HepG2 (cell line): ENCODE measurements at regions not wholly inside any gene's neighbourhood (a gene's known extent, or its start where the extent isn't known, plus 50 kb on each side); places are given as distances from the start of the nearest gene placed in this dataset.

ENCODE experiments used
- ATAC-seq: fragments of 200-7000 bp; cut with Tn5 transposase; 3 replicates; pipeline ENCODE4 v1.9.1; 2020; ENCODE audit warnings: mild to moderate bottlenecking, moderate library complexity
- BruUV-seq: library from RNA; stranded (reverse); fragments of 400-500 nt; replicated peaks from 2 replicates; lab custom pipeline; 2021; lab: Mats Ljungman, UMichigan
- CTCF ChIA-PET: fragments of 300-600 bp; formaldehyde crosslinking; extraction: SDS; loops from one replicate; lab custom pipeline; 2021; ENCODE audit warnings: low total read pairs, inconsistent platforms, low intra/inter-chr PET ratio; lab: Yijun Ruan, JAX
- POLR2A ChIA-PET: fragments of 350-600 bp; sonication (Branson Sonifier 250); formaldehyde crosslinking; loops from one replicate; lab custom pipeline; 2020; ENCODE audit warnings: antibody characterized with exemption, inconsistent platforms; lab: Yijun Ruan, JAX
- DNase-seq: peaks from one replicate; pipeline ENCODE4 v3.0.0-alpha.2; 2015; ENCODE audit warnings: low spot score
- FAIRE-seq: peaks from 3 replicates; lab custom pipeline; 2011; peaks lifted over from hg19 to GRCh38; lab: Jason Lieb, UNC
- H2AFZ ChIP-seq: one replicate; pipeline ENCODE4 v1.6.1; 2011; ENCODE audit warnings: low read length, inconsistent platforms
- H3K27ac ChIP-seq: fragments of 300-600 bp; 3 replicates; pipeline ENCODE4 v1.8.0; 2011; ENCODE audit warnings: mixed run types, mild to moderate bottlenecking, mixed read lengths, low read length, inconsistent platforms; ENCODE audit not compliant: insufficient read depth; ENCODE audit errors: extremely low read length
- H3K27me3 ChIP-seq, 2 experiments: fragments of 200-600 bp in 1 of 2; 2 replicates in 1 of 2; 3 replicates in 1 of 2; pipeline versions ENCODE4 v1.6.0 to v1.8.0; 2011; ENCODE audit warnings: low read length in 2 of 2, mild to moderate bottlenecking in 2 of 2, moderate library complexity in 2 of 2, inconsistent platforms in 1 of 2; ENCODE audit not compliant: insufficient read depth in 2 of 2, control insufficient read depth in 1 of 2
- H3K36me3 ChIP-seq, 2 experiments: fragments of 200-600 bp in 1 of 2; replicated peaks in 1 of 2; 2 replicates in 1 of 2; 3 replicates in 1 of 2; pipeline versions ENCODE4 v1.5.1 to v1.8.0; 2011; ENCODE audit warnings: low read length in 2 of 2, inconsistent platforms in 1 of 2; ENCODE audit not compliant: insufficient read depth in 2 of 2, control insufficient read depth in 1 of 2
- H3K4me1 ChIP-seq: 2 replicates; pipeline ENCODE4 v1.5.1; 2012; ENCODE audit warnings: low read length, inconsistent platforms; ENCODE audit not compliant: insufficient read depth
- H3K4me2 ChIP-seq: 2 replicates; pipeline ENCODE4 v1.6.0; 2011; ENCODE audit warnings: low read depth, low read length, inconsistent platforms
- H3K4me3 ChIP-seq, 3 experiments: fragments of 200-600 bp in 1 of 3; sonication (generic), shearing (Covaris generic) in 1 of 3; replicated peaks in 1 of 3; 2 replicates each; pipeline ENCODE4 v1.5.1; 2011 to 2016; ENCODE audit warnings: low read length in 3 of 3, inconsistent platforms in 2 of 3, low read depth in 2 of 3, mild to moderate bottlenecking in 2 of 3, control low read depth in 1 of 3, mixed read lengths in 1 of 3; ENCODE audit not compliant: insufficient read depth in 1 of 3
- H3K79me2 ChIP-seq: one replicate; pipeline ENCODE4 v1.6.1; 2011; ENCODE audit warnings: low read length, inconsistent platforms; ENCODE audit not compliant: insufficient read depth
- H3K9ac ChIP-seq: 2 replicates; pipeline ENCODE4 v1.6.0; 2011; ENCODE audit warnings: mild to moderate bottlenecking, low read depth, low read length, inconsistent platforms; ENCODE audit not compliant: insufficient read depth
- H3K9me3 ChIP-seq: 2 replicates; pipeline ENCODE4 v1.5.1; 2012; ENCODE audit warnings: mild to moderate bottlenecking, low read length
- H4K20me1 ChIP-seq: 2 replicates; pipeline ENCODE4 v1.6.0; 2011; ENCODE audit warnings: inconsistent platforms, mild to moderate bottlenecking, low read length, moderate library complexity; ENCODE audit not compliant: insufficient read depth
- AHR ChIP-seq: IDR thresholded peaks from 2 replicates; pipeline ENCODE4 v1.6.1; 2018; ENCODE audit warnings: missing genetic modification reagents, missing compliant biosample characterization
- CENPT ChIP-seq: sonication (generic); formaldehyde crosslinking; IDR thresholded peaks from 2 replicates; pipeline ENCODE4 v1.8.0; 2022; ENCODE audit warnings: low read depth, mild to moderate bottlenecking, moderate library complexity, missing genetic modification reagents
- MXD1 ChIP-seq: sonication (generic); formaldehyde crosslinking; IDR thresholded peaks from 2 replicates; pipeline ENCODE4 v1.4.0; 2020; ENCODE audit warnings: mild to moderate bottlenecking, missing genetic modification reagents
- SMYD3 ChIP-seq: sonication (generic); formaldehyde crosslinking; IDR thresholded peaks from 2 replicates; pipeline ENCODE4 v1.8.1; 2023; ENCODE audit warnings: mild to moderate bottlenecking, missing genetic modification reagents
- TFDP1 ChIP-seq: IDR thresholded peaks from 2 replicates; pipeline ENCODE4 v1.6.1; 2016; ENCODE audit warnings: missing compliant biosample characterization, missing genetic modification reagents, borderline replicate concordance
- ZBTB42 ChIP-seq: sonication (generic); formaldehyde crosslinking; IDR thresholded peaks from 2 replicates; pipeline ENCODE4 v1.5.0; 2020; ENCODE audit warnings: mild to moderate bottlenecking, missing genetic modification reagents
- ZFP36L2 ChIP-seq: sonication (generic); formaldehyde crosslinking; IDR thresholded peaks from 2 replicates; pipeline ENCODE4 v1.4.0; 2020; ENCODE audit warnings: missing genetic modification reagents
- ZNF224 ChIP-seq: sonication (generic); formaldehyde crosslinking; IDR thresholded peaks from 2 replicates; pipeline ENCODE4 v1.5.0; 2020; ENCODE audit warnings: mild to moderate bottlenecking, missing genetic modification reagents
- ZSCAN29 ChIP-seq: sonication (generic); formaldehyde crosslinking; conservative IDR thresholded peaks from 2 replicates; pipeline ENCODE4 v1.4.0; 2020; ENCODE audit warnings: mild to moderate bottlenecking, missing genetic modification reagents
- WGBS: methylation state at CpG from one replicate; pipeline ENCODE4 v1.1.6; 2017; ENCODE audit warnings: low lambda C conversion rate; 5-methylcytosine and 5-hydroxymethylcytosine counted together
- in situ Hi-C: cut with HindIII; loops from 2 replicates; pipeline ENCODE4 v1.10.0; 2017; ENCODE audit warnings: low pct_unique_long_range_greater_than_20kb; ENCODE audit not compliant: extremely low pct_ligation_motif_present
- intact Hi-C: fragments of 100-400 bp; cut with micrococcal nuclease; formaldehyde crosslinking; loops from one replicate; pipeline ENCODE4 v1.10.0; 2022; ENCODE audit not compliant: unreplicated experiment
- TF ChIP-seq, protein P1 (sequence below): sonication (generic); formaldehyde crosslinking; conservative IDR thresholded peaks from 2 replicates; pipeline ENCODE4 v1.4.0; 2020; ENCODE audit warnings: missing genetic modification reagents
- TF ChIP-seq, protein P2 (sequence below): sonication (generic); formaldehyde crosslinking; conservative IDR thresholded peaks from 2 replicates; pipeline ENCODE4 v1.4.0; 2020; ENCODE audit warnings: missing genetic modification reagents

DNA sequence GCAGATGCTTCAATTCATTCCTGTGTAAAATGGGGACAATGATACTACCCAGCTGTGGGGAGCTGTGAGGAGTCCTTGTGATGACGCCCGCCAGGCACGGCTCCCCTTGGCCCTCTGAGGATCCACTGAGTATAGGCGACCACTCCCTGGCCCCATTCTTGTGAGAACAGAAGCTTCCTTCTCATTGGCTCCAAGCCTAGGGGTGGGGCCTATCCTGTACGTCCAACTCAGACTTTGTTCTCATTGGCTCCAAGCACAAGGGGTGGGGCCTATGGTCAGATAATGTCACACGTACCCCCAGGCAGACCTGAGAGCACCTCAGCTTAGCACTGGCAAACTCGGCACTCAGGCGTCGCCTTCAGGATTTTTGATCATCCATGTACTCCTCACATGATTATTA, 232.9 kb upstream of the MVB12B start (continued):
- TF ChIP-seq, protein P1, sequence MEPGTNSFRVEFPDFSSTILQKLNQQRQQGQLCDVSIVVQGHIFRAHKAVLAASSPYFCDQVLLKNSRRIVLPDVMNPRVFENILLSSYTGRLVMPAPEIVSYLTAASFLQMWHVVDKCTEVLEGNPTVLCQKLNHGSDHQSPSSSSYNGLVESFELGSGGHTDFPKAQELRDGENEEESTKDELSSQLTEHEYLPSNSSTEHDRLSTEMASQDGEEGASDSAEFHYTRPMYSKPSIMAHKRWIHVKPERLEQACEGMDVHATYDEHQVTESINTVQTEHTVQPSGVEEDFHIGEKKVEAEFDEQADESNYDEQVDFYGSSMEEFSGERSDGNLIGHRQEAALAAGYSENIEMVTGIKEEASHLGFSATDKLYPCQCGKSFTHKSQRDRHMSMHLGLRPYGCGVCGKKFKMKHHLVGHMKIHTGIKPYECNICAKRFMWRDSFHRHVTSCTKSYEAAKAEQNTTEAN (CRISPR knock-in tag) = no peak

DNA sequence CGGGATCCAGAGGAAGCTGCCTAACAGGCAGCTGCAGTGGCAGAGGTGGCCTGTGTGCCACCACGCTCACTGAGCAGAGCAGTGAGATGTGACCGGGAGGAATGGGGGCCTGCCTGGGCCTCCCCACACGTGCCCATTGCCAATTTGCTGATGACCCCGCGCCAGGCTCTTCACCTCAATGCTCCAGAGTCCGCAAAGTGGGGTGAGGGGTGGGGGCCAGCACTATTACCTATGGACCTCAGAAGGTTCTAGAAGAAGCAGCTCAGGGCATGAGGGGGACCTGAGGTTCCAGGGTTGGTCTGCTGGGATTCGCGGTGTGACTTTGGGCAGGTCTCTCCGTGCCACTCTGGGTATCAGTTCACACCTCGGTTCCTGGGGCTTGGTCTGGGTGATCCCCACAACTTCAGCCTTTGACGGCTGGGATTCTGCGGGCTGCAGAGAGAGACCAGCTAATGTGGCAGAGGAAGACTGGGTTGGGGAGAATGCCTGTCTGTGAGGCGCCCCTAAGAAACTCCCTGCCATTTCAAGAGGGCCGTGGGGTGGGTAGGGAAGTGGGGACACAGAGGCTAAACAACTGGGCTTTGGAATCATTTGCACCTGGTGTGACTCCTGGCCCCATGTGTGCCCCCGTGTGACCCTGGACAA, 231.0 kb upstream of the MVB12B start:
- no TSS peak for BruUV-seq
- Histone ChIP-seq H3K4me3 (no peak overlapping the region), H3K79me2 (no peaks in the 10 kb centered on the region), H4K20me1 (no peaks in the 10 kb centered on the region), H3K27ac (no peak overlapping the region), H3K9me3 (no peaks in the 10 kb centered on the region), H2AFZ (no peak overlapping the region), H3K4me2 (no peak overlapping the region), H3K4me1 (no peaks in the 10 kb centered on the region), H3K9ac (no peak overlapping the region), H3K27me3 (peaks cover 1 to 9% of the 10 kb centered on the region in 2 experiments; a peak in 1 of 5 replicates), H3K36me3 (no peaks in the 10 kb centered on the region)
- intact Hi-C loops = no loop called here
- TF ChIP-seq ZFP36L2 (CRISPR knock-in tag) = no peak
- ChIA-PET POLR2A (no interaction called here), CTCF (no interaction called here)
- ATAC-seq = peak; percentile 35; the same call in 1 of the 3 replicates
- no peak for DNase-seq
- FAIRE-seq = no peak
- WGBS = 18% methylated on average over 6 of the region's 16 CpGs
- in situ Hi-C loops = no loop called here

DNA sequence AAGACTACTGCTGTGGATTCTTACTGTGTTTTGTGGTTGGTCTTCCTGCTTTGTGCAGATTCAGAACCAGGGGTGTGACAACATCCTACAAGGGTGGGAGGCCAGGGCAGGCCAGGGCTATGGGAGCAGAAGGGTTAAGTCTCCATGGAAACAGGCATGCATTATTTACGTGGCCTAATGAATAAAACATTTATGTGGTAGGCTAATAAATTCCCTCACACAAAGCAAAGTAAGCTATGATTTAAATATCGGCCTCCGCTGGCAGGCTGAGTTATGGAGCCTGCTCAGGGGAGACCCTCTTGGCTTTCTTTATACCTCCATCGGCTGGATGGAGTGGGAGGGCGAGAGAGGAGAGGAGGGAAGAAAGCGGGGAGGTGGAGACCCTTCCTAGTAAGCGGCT, 230.3 kb upstream of the MVB12B start:
- POLR2A ChIA-PET = no interaction called here
- 22% methylated on average over 7 of the region's 7 CpGs for WGBS
- Histone ChIP-seq H3K79me2 (no peaks in the 10 kb centered on the region), H3K27me3 (peaks cover 1 to 9% of the 10 kb centered on the region in 2 experiments; a peak in 1 of 5 replicates), H3K4me2 (no peak overlapping the region), H3K4me3 (no peak overlapping the region), H3K4me1 (no peaks in the 10 kb centered on the region), H3K9ac (no peak overlapping the region), H3K9me3 (no peaks in the 10 kb centered on the region)
- no peak for ATAC-seq
- TF ChIP-seq TFDP1 (CRISPR knock-in tag) (no peak), CENPT (CRISPR knock-in tag) (no peak), ZBTB42 (CRISPR knock-in tag) (no peak), MXD1 (CRISPR knock-in tag) (no peak), ZNF224 (CRISPR knock-in tag) (no peak), ZSCAN29 (CRISPR knock-in tag) (no peak), SMYD3 (CRISPR knock-in tag) (no peak), AHR (no peak)
- TF ChIP-seq, protein P2, sequence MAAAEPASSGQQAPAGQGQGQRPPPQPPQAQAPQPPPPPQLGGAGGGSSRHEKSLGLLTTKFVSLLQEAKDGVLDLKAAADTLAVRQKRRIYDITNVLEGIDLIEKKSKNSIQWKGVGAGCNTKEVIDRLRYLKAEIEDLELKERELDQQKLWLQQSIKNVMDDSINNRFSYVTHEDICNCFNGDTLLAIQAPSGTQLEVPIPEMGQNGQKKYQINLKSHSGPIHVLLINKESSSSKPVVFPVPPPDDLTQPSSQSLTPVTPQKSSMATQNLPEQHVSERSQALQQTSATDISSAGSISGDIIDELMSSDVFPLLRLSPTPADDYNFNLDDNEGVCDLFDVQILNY = no peak
- TF ChIP-seq, all 625 proteins: peak for 0
- in situ Hi-C loops (no loop called here), intact Hi-C loops (no loop called here)
- FAIRE-seq (no peak), DNase-seq (no peak)
- no peaks in the 10 kb centered on the region for H4K20me1 ChIP-seq
- H2AFZ ChIP-seq = no peak overlapping the region
- CTCF ChIA-PET = no interaction called here
- H3K27ac ChIP-seq = no peak overlapping the region
- H3K36me3 ChIP-seq = no peaks in the 10 kb centered on the region
- BruUV-seq = no TSS peak
